Transverse colon (tissue), 4 donors: ENCODE measurements at regions not wholly inside any gene's neighbourhood (a gene's known extent, or its start where the extent isn't known, plus 50 kb on each side); places are given as distances from the start of the nearest gene placed in this dataset.

Source experiments
- CTCF ChIP-seq, 5 experiments: fragments of 200-600 bp in 3 of 5; fragments of 450-650 bp in 2 of 5; sonication (generic) in 3 of 5; IDR thresholded peaks; 1 replicate in 2 of 5; 2 replicates in 3 of 5; pipeline ENCODE4 v1.5.1; 2016 to 2017; ENCODE audit warnings: antibody characterized with exemption in 5 of 5, inconsistent platforms in 3 of 5, mild to moderate bottlenecking in 2 of 5, moderate library complexity in 1 of 5
- EP300 ChIP-seq: sonication (generic); formaldehyde crosslinking; IDR thresholded peaks from one replicate; pipeline ENCODE4 v1.6.1; 2017; ENCODE audit warnings: antibody characterized with exemption, low read depth
- POLR2A ChIP-seq: fragments of 450-650 bp; IDR thresholded peaks from one replicate; pipeline ENCODE4 v1.6.1; 2016; ENCODE audit warnings: antibody characterized with exemption, mild to moderate bottlenecking, moderate library complexity
- POLR2AphosphoS5 ChIP-seq, 3 donors: sonication (generic); formaldehyde crosslinking; IDR thresholded peaks; one replicate each; pipeline ENCODE4 v1.6.1; 2016; ENCODE audit warnings: antibody characterized with exemption in 3 of 3

- TF ChIP-seq CTCF (IDR thresholded peaks at IDR 0.05): no peak
- no peak for TF ChIP-seq POLR2A
- TF ChIP-seq POLR2AphosphoS5 (IDR thresholded peaks at IDR 0.05): no peak
- TF ChIP-seq EP300: no peak
These were observed 162.5 kb downstream of the WSCD1 start for GRCh38 chr17:6232732-6233101.
